Endothelial cell of umbilical vein (primary cell): ENCODE measurements at regions not wholly inside any gene's neighbourhood (a gene's known extent, or its start where the extent isn't known, plus 50 kb on each side); places are given as distances from the start of the nearest gene placed in this dataset.

Experiments used
- EZH2 ChIP-seq: IDR thresholded peaks from 2 replicates; pipeline ENCODE4 v1.6.1; 2012; ENCODE audit warnings: borderline replicate concordance, low read depth, mild to moderate bottlenecking, moderate library complexity, low read length, inconsistent platforms; ENCODE audit not compliant: severe bottlenecking
- FOS ChIP-seq: IDR thresholded peaks from 2 replicates; pipeline ENCODE4 v1.6.1; 2011; ENCODE audit warnings: mild to moderate bottlenecking, low read length, moderate library complexity, borderline replicate concordance; ENCODE audit not compliant: insufficient read depth
- JUN ChIP-seq: IDR thresholded peaks from 2 replicates; pipeline ENCODE4 v1.6.1; 2011; ENCODE audit warnings: borderline replicate concordance, low read depth; ENCODE audit not compliant: insufficient read length, insufficient read depth
- MYC ChIP-seq: IDR thresholded peaks from one replicate; pipeline ENCODE4 v1.6.1; 2011; ENCODE audit warnings: mild to moderate bottlenecking, low read depth, low read length
- POLR2A ChIP-seq: IDR thresholded peaks from 2 replicates; pipeline ENCODE4 v1.6.1; 2012; ENCODE audit warnings: low read depth, mild to moderate bottlenecking, control low read depth, low read length
- POLR2AphosphoS5 ChIP-seq: IDR thresholded peaks from 2 replicates; pipeline ENCODE4 v1.6.1; 2012; ENCODE audit warnings: low read depth, mild to moderate bottlenecking, control low read depth, low read length, moderate library complexity; ENCODE audit not compliant: insufficient read depth
- TF ChIP-seq, protein P1 (sequence below), 2 donors: IDR thresholded peaks; 1 replicate in 1 of 2; 2 replicates in 1 of 2; pipeline ENCODE4 v1.5.1; 2011; ENCODE audit warnings: low read length in 2 of 2, mild to moderate bottlenecking in 2 of 2, moderate library complexity in 2 of 2, control low read depth in 1 of 2, inconsistent platforms in 1 of 2, low read depth in 1 of 2; ENCODE audit not compliant: insufficient read depth in 1 of 2; ENCODE audit errors: extremely low read depth in 1 of 2
- TF ChIP-seq, protein P2 (sequence below): IDR thresholded peaks from 2 replicates; pipeline ENCODE4 v1.6.1; 2011; ENCODE audit not compliant: insufficient read depth, insufficient read length

DNA sequence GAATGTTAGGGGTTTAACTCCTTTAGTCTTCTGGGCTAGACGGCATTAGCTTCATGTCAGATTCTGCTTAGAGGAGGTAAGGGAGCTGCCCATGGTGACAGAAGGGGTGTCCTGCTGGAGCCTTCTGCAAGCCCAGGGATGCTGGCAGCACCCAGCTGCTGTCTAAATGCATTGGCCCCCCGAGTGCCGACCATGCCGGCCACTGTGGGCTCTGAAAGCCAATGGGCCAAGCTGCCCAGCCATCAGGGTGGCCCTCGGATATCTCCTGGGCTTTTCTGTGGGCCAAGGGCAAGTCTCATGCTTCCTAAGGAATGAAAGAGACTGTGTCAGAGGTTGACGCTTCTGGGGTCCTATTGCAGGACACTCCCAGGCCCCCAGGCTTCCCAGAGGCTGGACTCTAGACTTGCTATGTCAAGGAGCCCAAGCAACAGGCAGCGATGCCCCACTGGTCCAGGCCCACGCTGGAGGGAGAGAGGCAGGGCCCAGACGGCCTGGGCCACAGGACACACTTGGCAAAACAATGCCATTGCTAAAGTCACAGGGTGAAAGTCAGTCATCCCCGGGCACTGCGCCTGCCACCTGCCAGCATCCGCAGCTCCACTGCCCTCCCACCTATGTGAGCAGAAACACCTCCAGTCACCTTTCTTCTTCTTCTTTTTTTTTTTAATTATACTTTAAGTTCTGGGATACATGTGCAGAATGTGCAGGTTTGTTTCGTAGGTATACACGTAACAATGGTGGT, 160.2 kb upstream of the GPR12 start:
- TF ChIP-seq, protein P1, sequence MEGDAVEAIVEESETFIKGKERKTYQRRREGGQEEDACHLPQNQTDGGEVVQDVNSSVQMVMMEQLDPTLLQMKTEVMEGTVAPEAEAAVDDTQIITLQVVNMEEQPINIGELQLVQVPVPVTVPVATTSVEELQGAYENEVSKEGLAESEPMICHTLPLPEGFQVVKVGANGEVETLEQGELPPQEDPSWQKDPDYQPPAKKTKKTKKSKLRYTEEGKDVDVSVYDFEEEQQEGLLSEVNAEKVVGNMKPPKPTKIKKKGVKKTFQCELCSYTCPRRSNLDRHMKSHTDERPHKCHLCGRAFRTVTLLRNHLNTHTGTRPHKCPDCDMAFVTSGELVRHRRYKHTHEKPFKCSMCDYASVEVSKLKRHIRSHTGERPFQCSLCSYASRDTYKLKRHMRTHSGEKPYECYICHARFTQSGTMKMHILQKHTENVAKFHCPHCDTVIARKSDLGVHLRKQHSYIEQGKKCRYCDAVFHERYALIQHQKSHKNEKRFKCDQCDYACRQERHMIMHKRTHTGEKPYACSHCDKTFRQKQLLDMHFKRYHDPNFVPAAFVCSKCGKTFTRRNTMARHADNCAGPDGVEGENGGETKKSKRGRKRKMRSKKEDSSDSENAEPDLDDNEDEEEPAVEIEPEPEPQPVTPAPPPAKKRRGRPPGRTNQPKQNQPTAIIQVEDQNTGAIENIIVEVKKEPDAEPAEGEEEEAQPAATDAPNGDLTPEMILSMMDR (IDR thresholded peaks at IDR 0.05; ENCODE audit: extremely low read depth in 1 of 2, insufficient read depth in 1 of 2, low read depth in 1 of 2, low read length in 2 of 2), result no peak
- TF ChIP-seq EZH2, result no peak
- TF ChIP-seq, protein P2, sequence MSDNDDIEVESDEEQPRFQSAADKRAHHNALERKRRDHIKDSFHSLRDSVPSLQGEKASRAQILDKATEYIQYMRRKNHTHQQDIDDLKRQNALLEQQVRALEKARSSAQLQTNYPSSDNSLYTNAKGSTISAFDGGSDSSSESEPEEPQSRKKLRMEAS, result no peak
- no peak for TF ChIP-seq POLR2A
- TF ChIP-seq MYC, result no peak
- no peak for TF ChIP-seq POLR2AphosphoS5
- no peak for TF ChIP-seq JUN
- no peak for TF ChIP-seq FOS
